ENCODE measurements at regions not wholly inside any gene's neighbourhood (a gene's known extent, or its start where the extent isn't known, plus 50 kb on each side); places are given as distances from the start of the nearest gene placed in this dataset.

DNA sequence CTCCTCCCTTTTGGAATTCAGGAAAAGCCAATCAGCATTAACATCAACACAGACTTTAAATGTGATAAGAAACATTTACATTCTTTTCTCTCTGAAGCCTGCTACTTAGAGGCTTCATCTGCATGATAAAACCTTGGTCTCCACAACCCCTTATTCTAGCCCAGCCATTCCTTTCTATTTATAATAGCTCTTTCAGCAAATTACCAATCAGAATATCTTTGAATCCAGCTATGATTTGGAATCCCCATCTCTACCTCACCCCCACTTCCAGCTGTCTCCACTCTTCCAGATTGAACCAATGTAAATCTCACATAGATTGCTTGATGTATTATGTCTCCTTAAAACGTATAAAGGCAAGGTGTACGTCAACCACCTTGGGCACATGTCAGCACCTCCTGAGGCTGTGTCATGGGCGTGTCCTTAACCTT lies 139.7 kb downstream of the TUSC7 start:
- no peak for DNase-seq

DNA sequence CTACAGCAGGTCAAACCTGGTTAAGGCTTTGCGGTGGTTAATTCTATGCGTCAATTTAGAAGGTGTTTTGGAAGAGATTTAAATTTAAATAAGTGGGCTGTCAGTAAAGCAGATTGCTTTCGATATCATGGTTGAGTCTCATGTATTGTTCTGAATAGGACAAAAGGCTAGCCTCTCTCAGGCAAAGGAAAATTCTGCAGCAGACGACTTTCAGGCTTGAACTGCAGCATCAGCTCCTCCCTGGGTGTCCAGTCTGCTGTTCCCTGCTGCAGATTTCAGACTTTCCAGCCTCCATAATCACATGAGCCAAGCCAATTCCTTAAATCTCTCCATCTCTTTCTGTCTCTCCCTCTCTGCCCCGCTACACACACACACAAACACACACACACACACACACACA lies 143.2 kb downstream of the TUSC7 start:
- no peak for DNase-seq

DNA sequence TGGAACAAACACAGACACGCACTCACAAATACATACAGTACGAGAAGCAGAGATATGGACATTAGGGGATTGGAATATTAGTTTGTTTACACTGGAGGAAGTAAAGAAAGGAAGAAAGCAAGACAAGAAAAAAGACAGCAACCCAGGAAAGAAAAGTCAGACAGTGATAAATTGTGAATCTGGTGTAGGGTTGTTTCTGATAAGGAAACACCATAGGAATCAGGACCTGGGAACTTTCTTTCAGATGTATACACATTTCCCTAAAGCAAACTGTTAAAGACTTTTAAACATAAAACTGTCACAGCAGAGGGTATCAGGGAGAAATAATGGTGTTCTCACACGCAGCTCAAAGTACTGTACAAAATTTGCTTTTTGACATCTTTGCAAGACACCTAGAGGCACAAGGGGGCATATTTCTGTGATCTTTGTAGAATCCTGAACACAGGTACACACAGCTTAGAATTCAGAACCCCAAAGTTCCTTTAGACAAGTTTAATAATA lies 153.7 kb downstream of the TUSC7 start:
- DNase-seq = no peak

DNA sequence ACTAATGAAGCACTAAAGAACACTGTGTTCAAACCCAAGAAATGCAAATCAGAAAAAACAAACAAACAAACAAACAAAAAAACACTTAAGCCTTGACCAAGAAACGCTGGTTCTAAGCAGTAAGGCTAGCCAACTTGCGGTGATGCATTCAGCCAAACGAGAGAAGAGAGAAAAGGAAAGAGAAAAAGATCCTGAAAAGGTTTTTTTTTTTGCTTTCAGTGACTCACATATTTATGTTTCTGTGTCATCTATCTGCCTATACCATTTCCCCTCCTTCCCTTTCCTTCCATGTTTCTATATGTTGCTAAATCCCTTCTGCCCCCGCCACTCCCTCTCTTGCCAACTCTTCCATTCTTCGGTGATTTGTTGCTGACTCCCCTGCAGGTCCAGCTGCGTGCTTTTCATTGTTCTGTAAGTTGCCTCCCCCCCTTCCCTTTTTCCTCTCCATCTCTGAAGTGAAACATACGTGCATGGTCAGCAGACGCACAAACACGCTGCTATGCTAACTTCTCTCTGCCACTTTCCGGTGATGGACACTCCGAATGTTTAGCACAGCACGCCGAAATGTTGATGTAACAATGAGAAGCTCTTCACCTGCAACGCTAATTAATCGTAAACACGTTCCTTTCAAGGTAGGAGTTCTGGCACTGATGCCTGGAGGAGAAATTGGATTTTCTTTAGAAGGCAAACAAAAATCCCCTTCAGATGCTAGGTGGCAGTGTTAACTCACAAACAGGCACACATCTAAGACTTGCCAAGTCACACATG lies 154.4 kb downstream of the TUSC7 start:
- DNase-seq = no peak

DNA sequence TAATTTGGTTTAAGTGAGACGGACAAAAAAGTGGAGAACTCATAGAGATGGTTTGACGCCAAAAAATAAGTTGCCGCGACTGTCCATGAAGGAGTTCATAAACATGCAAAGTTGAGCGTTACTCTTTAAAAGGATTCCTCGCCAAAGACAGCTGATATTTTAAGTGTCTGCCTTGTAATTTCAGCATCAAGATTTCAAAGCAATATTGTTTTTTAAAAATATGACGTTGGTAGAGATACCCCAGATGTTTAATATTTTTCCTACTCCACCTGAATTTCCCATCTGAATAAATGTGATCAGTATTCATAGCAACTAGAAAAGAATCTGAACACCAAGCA lies 155.0 kb downstream of the TUSC7 start:
- DNase-seq = no peak

DNA sequence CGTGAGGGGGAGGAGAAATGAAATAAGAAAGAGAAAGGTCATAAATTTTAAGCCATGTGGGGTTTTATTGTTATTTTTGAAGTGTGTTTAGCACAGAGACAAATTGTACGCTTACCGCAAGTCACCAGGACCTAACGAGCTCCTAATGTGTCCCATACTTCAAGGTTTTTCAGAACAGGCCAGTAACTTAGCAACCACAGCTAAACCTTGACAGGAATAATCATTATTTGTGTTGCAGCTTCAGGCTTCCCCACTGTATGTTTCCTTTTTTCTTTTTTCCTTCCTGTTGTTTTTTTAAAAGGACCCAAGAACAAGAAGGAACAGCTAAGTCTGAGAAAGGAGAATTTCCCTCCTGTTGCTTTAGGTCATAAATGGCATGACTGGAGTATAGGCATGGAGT lies 160.8 kb downstream of the TUSC7 start:
- no peak for DNase-seq

DNA sequence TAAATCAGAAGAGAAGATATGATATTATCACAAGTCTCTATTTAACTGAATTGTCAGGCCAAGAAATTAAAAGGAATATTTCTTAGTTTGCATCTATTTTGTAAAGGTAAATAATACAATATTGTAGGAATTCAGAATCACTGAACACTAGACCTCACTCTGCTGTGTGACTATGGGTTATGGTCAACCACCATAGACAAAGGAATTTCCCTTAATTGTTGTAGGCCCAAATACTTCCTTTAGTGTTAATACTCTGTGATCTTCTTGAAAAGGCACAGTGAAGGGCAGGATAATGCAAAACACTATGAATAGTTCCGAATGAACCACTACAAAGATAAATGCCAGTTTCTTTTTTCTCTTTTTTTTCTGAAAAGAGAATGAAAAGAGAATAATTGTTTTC lies 162.3 kb downstream of the TUSC7 start:
- DNase-seq = no peak

DNA sequence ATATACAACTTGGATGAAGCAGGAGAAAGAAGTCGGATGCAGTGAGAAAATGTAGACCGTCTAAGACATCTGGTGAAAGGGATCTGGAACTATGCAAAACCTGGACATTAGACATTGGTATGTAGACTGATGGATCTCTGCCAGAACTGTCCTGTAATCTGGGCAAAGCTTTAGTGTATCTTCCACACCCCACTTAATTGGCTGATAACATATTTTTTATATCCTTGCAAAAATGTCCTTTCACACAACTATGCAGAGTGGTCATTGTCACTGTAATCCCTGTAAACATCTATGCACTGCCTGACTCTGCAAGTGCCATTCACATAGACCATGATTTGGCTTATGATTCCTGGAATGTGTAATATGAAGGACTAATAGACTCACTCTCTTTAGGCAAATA lies 163.1 kb downstream of the TUSC7 start:
- DNase-seq = no peak

DNA sequence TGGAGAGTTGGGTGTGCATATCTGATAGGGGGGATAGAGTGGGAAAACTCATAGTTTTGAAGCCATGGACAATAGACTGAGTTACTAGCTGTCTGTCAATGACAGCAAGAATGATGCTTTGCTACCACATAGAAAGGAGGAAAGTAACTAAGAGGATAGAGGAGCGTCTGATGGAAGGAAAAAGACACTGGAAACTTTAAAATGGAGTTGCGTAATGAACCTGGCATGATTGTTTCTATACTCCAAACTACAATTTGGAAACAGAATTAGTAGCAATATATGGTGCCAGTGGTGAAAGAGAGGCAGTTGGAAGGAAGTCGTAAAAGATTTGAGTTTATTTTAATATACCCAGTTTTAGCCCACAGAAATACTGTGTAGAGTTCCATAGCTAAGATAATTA lies 163.6 kb downstream of the TUSC7 start:
- no peak for DNase-seq

DNA sequence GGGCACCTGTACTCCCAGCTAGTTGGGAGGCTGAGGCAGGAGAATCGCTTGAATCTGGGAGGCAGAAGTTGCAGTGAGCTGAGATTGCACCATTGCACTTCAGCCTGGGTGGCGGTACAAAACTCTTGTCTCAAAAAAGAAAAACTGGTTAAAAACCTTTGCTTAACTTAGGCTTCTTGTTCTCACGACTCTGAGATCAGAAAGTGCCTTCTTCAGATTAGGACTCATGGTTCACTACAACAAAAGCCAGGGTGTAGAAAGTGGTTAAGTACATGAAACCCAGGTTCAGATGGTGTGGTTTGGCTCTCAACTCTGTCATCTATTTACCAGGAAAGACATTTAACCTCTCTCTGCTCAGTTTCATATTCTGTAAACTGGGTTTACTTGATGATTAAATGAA lies 168.4 kb downstream of the TUSC7 start:
- no peak for DNase-seq

DNA sequence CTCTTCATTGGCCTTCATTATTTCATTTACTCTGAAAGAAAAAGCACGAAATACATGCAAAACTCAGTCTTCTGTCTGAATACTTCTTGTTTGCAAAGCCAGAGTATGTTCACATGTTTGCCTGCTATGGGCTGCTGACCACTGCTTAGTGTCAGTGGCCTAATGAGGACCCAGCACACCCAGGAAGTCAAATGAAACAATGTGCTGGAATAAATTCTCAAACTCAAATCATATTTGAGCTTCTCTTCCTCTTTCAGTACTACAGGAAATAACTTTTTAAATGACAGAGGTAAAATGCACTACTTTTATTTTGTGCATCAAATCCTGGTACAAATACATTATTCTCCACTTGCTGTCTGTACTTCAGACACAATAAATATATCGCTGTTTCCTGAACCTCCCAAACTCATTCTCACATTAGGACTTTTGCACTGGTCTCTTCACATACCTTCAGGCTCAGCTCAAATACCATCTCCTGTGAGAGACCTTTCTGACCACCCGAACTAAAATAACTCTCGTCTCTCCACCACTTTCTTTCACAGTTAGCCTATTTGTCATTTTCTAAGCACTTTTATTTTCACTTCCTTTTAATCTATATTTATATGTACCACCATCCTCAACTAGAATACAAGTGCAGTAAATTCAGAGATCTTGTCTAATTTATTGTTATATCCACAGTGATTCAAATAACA lies 176.8 kb downstream of the TUSC7 start:
- DNase-seq = no peak

DNA sequence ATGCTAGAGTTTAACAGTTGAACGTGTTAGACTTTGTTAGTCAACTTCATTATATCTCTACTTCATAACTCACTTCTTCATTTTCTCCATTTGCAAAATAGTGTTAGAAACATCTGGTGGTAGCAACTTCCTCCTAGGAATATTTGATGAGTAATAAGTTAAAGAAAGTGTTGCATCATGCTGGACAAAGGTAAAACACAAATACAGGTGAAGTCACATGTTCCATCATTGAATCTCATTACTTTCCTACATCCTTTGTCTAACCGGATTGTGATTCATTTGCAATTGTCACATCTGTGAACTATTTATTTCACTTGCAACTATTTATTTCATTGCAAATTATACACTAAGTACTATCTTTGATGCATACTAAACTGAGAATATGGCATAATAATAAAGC lies 186.5 kb downstream of the TUSC7 start:
- no peak for DNase-seq

DNA sequence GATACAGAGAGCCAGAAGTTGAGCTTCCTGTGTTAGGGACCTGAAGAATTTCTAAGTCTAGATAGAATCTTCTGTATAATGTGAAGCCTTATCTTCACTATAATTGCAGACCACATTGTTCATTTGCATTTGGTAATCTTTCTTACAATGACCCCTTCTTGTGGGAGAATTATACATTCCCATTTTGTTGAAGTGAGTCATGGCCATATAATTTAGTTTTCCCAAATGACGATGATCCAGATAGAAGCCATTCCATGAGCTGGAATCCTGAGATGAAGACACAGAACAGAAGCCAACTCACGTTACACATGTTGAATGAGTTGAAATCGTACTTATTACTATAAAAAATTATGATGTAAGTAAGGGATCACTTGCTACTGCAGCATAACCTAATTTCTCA lies 187.8 kb downstream of the TUSC7 start:
- no peak for DNase-seq

DNA sequence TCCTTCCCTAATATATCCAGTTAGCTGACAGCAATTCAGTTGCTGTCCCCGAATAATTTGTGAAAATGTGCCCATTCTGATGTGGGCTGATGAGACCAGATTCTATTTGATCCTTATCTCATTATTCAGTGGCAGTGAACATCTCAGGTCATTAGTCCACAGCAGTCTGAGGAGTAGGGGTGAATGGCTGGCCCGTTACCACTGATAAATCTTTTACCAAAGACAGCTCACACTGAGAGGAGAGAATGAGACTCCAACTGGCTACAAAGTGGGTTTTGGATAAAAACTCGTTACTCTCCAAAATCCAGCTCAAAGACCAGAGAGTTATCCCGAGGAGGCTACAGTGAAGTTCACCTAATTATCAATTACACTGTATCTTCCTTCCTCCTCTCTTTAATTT lies 189.7 kb downstream of the TUSC7 start:
- DNase-seq = no peak

DNA sequence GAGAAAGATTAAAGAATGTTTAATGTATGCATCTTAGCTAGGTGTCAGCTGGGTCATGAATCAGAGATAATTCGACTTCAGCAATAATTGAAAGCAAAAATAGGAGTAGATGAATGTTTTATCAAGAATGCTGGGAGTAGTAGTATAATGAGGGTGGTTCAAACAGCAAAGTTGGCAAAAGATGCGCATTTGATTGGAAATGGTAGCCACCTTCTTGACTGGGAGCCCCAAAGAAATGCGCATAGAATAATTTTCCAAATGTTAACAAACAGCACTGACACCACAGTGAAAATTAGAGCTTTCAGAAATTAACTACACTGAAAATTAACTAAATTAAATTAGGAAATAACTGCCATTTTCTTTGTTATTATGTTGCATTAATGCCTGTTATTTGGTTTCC lies 195.8 kb downstream of the TUSC7 start:
- no peak for DNase-seq

DNA sequence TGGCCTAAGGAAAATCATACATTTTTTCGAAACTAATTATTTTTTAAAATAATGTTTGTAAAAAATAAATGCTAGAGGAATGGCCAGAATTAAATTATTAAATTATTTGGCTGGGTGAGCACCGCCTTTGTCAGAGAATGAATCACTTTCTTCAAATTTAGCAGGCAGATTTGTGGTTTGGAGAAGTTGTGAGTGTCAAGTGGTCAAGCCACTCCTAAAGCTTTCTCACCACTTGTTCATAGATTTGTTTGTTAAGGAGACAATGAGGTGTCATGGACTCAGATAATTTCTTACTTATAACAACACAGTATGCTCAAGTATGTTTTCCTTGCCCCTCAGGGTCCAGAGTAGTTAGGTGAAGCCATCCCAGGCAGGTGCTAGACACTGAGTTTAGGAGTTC lies 196.2 kb downstream of the TUSC7 start:
- DNase-seq = no peak

DNA sequence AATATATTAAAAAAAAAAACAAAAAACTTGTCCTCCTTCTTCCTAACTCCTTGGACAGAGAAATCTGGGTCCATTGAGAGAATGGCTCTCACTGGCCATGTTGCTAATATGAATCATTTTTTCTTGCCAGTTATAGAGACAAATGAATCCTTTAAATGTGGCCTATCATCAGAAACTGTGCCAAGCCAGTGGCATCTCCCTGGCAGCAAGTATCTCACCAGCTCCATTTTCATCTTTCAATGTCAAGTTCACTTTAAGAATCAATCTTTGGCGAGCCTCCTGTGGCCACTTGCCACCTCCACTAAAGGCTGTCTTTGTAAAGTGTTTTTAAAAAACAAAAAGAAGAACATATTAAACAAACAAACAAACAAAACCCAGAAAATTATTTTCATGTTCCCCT lies 202.5 kb downstream of the TUSC7 start:
- DNase-seq = no peak

DNA sequence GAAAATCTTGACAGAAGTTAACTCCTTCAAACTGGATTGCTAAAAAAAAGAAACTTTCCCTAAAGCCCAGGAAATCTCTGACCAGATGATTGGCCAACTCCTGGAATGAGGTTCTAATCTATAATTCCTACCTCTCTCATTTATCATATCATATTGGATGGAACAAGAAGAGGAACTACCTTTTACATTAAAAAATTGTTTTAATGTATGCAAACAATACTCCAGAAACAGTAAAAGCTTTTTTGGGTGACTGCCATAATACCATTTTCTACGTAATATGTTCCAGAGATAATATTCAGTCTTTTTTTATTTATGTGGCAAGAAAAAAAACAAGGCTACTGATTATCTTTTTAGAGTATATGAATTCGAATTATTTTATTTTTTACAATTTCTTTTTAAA lies 204.4 kb downstream of the TUSC7 start:
- DNase-seq = no peak

DNA sequence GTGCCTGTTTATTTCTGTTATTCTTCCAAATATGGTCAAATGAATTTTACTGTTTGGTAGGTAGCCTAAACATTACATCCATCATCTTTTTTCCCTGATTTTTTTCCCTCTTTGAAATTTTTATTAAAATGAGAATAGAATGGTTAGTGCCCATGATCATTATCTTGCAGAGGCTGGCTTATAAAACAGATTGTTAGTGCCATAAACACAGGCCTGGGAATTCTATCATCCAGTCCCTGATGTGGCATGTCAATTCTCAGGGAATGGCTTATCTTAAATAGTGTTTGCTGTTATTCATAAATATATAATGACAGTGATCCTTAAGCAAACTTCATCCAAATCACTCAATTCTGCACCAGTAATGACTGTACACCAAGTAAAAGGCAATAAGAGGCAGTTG lies 207.3 kb downstream of the TUSC7 start:
- DNase-seq = no peak

DNA sequence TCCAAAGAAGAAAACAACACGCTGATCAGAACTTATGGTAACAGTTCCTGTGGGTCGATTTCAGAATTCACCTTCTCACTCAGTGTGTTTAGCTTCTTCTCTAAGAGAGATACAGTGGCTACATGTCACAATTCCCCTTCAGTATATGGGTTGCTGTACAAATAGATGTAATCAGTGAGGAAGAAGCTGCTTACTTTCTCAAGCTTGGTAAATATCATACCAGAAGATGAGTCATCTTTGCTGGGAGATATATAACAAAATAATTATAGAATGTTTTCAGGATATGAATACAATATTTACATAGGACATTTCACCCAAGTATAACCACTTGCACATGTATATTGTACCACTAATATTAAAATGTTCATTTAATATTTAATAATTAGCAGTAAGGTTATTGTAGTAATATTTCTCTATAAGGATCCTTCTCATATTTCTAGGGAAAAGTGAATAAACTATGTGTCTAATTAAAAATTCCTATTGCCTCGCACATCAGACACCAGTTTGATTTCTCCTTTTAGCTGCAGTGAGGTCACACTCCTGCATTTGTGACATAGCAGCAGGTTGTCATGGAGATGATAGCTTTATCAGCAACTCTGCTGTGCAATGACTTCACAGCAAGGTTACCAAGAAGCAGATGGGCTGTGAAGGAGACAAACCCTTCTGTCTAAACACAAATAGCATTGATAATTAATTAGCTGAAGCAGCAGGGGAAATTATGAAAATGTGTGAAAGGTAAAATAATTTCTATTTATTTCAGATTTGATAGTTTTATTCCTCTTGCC lies 211.4 kb downstream of the TUSC7 start:
- DNase-seq = no peak

DNA sequence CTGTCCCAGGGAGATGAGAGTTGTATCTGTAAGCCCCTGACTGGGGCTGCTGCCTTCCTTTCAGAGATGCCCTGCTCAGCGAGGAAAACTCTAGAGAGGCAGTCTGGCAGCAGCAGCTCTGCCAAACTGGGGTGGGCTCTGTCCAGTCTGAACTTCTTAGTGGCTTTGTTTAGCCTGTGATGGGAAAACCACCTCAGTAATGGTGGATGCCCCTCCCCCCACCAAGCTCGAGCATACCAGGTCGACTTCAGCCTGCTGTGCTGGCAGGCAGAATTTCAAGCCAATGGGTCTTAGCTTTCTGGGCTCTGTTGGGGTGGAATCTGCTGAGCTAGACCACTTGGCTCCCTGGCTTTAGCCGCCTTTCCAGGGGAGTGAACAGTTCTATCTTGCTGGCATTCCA lies 218.3 kb downstream of the TUSC7 start:
- no peak for DNase-seq

DNA sequence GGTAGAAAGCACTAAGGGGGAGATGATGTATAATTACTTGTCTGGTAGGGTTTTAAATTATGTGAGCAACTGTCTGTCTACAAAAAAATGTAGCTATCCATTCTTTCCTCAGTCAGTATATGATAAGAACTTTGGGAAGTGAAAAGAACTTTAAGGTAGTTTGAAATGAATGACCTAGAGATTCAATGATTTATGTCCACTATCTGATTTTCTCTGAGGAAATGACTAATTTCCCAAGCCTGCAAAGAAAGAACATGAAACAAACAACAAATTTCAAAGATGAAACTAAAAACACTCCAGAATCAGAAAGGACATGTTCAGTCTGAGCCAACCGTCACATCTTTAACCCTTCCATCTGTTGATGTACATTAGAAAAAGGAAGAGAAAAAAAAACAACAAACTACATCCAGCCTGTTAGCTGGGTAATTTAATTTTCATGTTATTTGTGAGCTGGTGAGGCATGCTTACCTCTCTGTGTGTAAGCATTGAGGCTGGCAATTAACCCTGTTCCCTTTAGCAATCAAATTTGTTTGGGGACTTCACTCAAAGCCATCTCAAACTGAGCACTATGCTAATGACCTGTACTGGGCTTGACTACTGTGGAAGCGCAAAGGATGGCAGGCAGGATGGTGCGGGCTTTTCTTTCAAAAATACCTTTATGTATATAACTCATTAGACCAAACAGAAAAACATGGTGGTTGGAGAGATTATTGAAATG lies 220.1 kb downstream of the TUSC7 start:
- DNase-seq = no peak

DNA sequence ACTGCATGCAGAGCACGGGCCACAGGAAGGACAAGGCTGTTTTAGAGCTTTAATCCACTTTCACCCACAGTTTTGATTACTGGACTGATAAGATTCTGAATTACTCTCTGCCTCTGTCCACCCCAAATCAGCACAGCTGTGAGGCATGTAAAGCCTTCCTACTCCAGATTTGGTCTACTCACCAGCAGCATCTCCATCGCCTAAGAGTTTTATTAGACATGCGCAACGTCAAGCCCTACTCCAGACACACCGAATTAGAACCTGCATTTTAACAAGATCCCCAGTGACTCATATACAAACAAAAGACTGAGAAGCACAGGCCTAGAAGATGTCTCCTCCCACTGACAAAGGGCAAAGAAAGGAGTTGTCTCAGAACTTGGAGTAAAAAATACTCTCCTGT lies 221.2 kb downstream of the TUSC7 start:
- DNase-seq = no peak

All from activated CD4-positive, alpha-beta T cell treated with anti-CD3 and anti-CD28 coated beads for 48 hours (primary cell).